ENCODE measurements at regions not wholly inside any gene's neighbourhood (a gene's known extent, or its start where the extent isn't known, plus 50 kb on each side); places are given as distances from the start of the nearest gene placed in this dataset.

DNA sequence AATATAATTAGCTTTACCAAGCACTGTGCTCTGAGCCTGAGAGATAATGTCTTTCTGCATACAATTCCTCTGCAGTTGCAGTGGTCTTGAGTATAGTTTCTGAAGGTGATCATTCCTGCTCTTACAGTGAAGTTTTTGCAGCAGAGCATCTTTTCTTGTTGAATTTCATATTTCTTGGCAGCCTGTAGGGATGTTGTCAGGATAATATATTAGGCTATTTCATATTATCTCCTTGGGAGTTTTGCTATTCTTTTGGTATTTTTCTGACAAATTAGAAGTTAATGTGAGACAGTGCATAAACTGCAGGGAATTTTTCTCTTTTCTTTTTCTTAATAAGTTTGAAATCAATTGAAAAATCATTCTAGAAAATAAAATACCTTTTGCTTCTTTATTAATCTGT lies 1502.6 kb upstream of the FLRT2 start:
- TF ChIP-seq, protein P1, sequence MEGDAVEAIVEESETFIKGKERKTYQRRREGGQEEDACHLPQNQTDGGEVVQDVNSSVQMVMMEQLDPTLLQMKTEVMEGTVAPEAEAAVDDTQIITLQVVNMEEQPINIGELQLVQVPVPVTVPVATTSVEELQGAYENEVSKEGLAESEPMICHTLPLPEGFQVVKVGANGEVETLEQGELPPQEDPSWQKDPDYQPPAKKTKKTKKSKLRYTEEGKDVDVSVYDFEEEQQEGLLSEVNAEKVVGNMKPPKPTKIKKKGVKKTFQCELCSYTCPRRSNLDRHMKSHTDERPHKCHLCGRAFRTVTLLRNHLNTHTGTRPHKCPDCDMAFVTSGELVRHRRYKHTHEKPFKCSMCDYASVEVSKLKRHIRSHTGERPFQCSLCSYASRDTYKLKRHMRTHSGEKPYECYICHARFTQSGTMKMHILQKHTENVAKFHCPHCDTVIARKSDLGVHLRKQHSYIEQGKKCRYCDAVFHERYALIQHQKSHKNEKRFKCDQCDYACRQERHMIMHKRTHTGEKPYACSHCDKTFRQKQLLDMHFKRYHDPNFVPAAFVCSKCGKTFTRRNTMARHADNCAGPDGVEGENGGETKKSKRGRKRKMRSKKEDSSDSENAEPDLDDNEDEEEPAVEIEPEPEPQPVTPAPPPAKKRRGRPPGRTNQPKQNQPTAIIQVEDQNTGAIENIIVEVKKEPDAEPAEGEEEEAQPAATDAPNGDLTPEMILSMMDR (IDR thresholded peaks at IDR 0.05; ENCODE audit: borderline replicate concordance, extremely low read depth, low read length, poor library complexity, severe bottlenecking), result no peak
- TF ChIP-seq EZH2 (IDR thresholded peaks at IDR 0.05; ENCODE audit: borderline replicate concordance, low read depth, low read length, severe bottlenecking), result no peak

Measured in DND-41 (cell line).